Activated naive CD8-positive, alpha-beta T cell treated with anti-CD3 and anti-CD28 coated beads, Interleukin-2, amount 10 ng/mL, durations not matched to agents 7 days and 5 days (primary cell): ENCODE measurements at regions not wholly inside any gene's neighbourhood (a gene's known extent, or its start where the extent isn't known, plus 50 kb on each side); places are given as distances from the start of the nearest gene placed in this dataset.

Experiments used
- ATAC-seq: fragments of 150-1000 bp; cut with Tn5 transposase; one replicate; pipeline ENCODE4 v1.10.0; 2021; ENCODE audit warnings: low read depth, moderate library complexity
- POLR2A ChIA-PET: fragments of 350-600 bp; sonication (Branson Sonifier 250); formaldehyde crosslinking; loops from one replicate; lab custom pipeline; 2021; ENCODE audit warnings: antibody characterized with exemption; lab: Charles Lee
- DNase-seq: peaks from one replicate; pipeline ENCODE4 v3.0.0; 2021
- H3K27ac Mint-ChIP-seq: one replicate; pipeline ENCODE4 v1.8.0; 2022; ENCODE audit warnings: mild to moderate bottlenecking, mixed read lengths
- H3K27me3 Mint-ChIP-seq: one replicate; pipeline ENCODE4 v1.8.0; 2022; ENCODE audit warnings: mild to moderate bottlenecking, moderate library complexity, mixed read lengths
- H3K36me3 Mint-ChIP-seq: one replicate; pipeline ENCODE4 v1.8.0; 2021; ENCODE audit warnings: mild to moderate bottlenecking, mixed read lengths
- H3K4me1 Mint-ChIP-seq: one replicate; pipeline ENCODE4 v1.8.0; 2021; ENCODE audit warnings: mixed read lengths
- H3K4me3 Mint-ChIP-seq: one replicate; pipeline ENCODE4 v1.8.0; 2022; ENCODE audit warnings: mild to moderate bottlenecking, moderate library complexity, mixed read lengths
- H3K9me3 Mint-ChIP-seq: one replicate; pipeline ENCODE4 v1.8.0; 2021; ENCODE audit warnings: mixed read lengths

- Mint-ChIP-seq H3K27ac (no peak overlapping the region), H3K4me1 (no peaks in the 10 kb centered on the region), H3K4me3 (no peak overlapping the region), H3K36me3 (no peaks in the 10 kb centered on the region), H3K27me3 (no peaks in the 10 kb centered on the region), H3K9me3 (no peaks in the 10 kb centered on the region)
- POLR2A ChIA-PET = no interaction called here
- ATAC-seq = no peak
- DNase-seq = no peak
Observed at GRCh38 chr2:59974051-59974766, 579.2 kb downstream of the BCL11A start.

- no peaks in the 10 kb centered on the region for H3K36me3 Mint-ChIP-seq
- POLR2A ChIA-PET = no interaction called here
- H3K27ac Mint-ChIP-seq = no peak overlapping the region
- no peaks in the 10 kb centered on the region for H3K4me1 Mint-ChIP-seq
- ATAC-seq (no peak), DNase-seq (no peak)
- H3K4me3 Mint-ChIP-seq = no peak overlapping the region
- no peaks in the 10 kb centered on the region for H3K9me3 Mint-ChIP-seq
- no peaks in the 10 kb centered on the region for H3K27me3 Mint-ChIP-seq
Observed at GRCh38 chr2:59969161-59969560, 584.3 kb downstream of the BCL11A start.

- H3K4me3 Mint-ChIP-seq = no peak overlapping the region
- no peaks in the 10 kb centered on the region for H3K36me3 Mint-ChIP-seq
- no peaks in the 10 kb centered on the region for H3K27me3 Mint-ChIP-seq
- H3K9me3 Mint-ChIP-seq = no peaks in the 10 kb centered on the region
- POLR2A ChIA-PET = no interaction called here
- no peak overlapping the region for H3K27ac Mint-ChIP-seq
- DNase-seq (no peak), ATAC-seq (no peak)
- H3K4me1 Mint-ChIP-seq = no peaks in the 10 kb centered on the region
Observed at GRCh38 chr2:59968441-59968840, 585.0 kb downstream of the BCL11A start.

GRCh38 chr2:59967691-59968090 lies 585.8 kb downstream of the BCL11A start:
- ATAC-seq (no peak), DNase-seq (no peak)
- H3K4me1 Mint-ChIP-seq = no peaks in the 10 kb centered on the region
- no peak overlapping the region for H3K4me3 Mint-ChIP-seq
- POLR2A ChIA-PET = no interaction called here
- no peaks in the 10 kb centered on the region for H3K36me3 Mint-ChIP-seq
- no peaks in the 10 kb centered on the region for H3K27me3 Mint-ChIP-seq
- H3K27ac Mint-ChIP-seq = no peak overlapping the region
- H3K9me3 Mint-ChIP-seq = no peaks in the 10 kb centered on the region

GRCh38 chr2:59963157-59963556 lies 590.3 kb downstream of the BCL11A start:
- Mint-ChIP-seq H3K4me1 (no peaks in the 10 kb centered on the region), H3K27me3 (no peaks in the 10 kb centered on the region), H3K27ac (no peak overlapping the region), H3K4me3 (no peak overlapping the region), H3K36me3 (no peaks in the 10 kb centered on the region), H3K9me3 (no peaks in the 10 kb centered on the region)
- DNase-seq (no peak), ATAC-seq (no peak)
- POLR2A ChIA-PET = no interaction called here

GRCh38 chr2:59961746-59962145 lies 591.7 kb downstream of the BCL11A start:
- Mint-ChIP-seq H3K27ac (no peak overlapping the region), H3K27me3 (no peaks in the 10 kb centered on the region), H3K4me3 (no peak overlapping the region), H3K36me3 (no peaks in the 10 kb centered on the region), H3K9me3 (no peaks in the 10 kb centered on the region), H3K4me1 (no peaks in the 10 kb centered on the region)
- POLR2A ChIA-PET = no interaction called here
- ATAC-seq = no peak
- no peak for DNase-seq

GRCh38 chr2:59959944-59960343 lies 593.5 kb downstream of the BCL11A start:
- Mint-ChIP-seq H3K27me3 (no peaks in the 10 kb centered on the region), H3K4me1 (no peaks in the 10 kb centered on the region), H3K27ac (no peak overlapping the region), H3K9me3 (no peaks in the 10 kb centered on the region), H3K4me3 (no peak overlapping the region), H3K36me3 (no peaks in the 10 kb centered on the region)
- no peak for ATAC-seq
- POLR2A ChIA-PET = no interaction called here
- DNase-seq = no peak

- Mint-ChIP-seq H3K27ac (no peak overlapping the region), H3K27me3 (no peaks in the 10 kb centered on the region), H3K4me1 (no peaks in the 10 kb centered on the region), H3K36me3 (no peaks in the 10 kb centered on the region), H3K4me3 (no peak overlapping the region), H3K9me3 (no peaks in the 10 kb centered on the region)
- DNase-seq = no peak
- POLR2A ChIA-PET = interaction anchor here (0.5 kb wide), 1 partner anchor 1115 kb away, joined by 4 read pairs; no protein-coding TSS in a partner anchor
- no peak for ATAC-seq
Observed at GRCh38 chr2:59957504-59957903, 596.0 kb downstream of the BCL11A start.

- DNase-seq = no peak
- Mint-ChIP-seq H3K36me3 (no peaks in the 10 kb centered on the region), H3K27me3 (no peaks in the 10 kb centered on the region), H3K4me1 (no peaks in the 10 kb centered on the region), H3K9me3 (no peaks in the 10 kb centered on the region), H3K27ac (no peak overlapping the region), H3K4me3 (no peak overlapping the region)
- POLR2A ChIA-PET = interaction anchor here (0.5 kb wide), 1 partner anchor 1116 kb away, joined by 4 read pairs; no protein-coding TSS in a partner anchor
- ATAC-seq = no peak
Observed at GRCh38 chr2:59956981-59957380, 596.5 kb downstream of the BCL11A start.

- H3K36me3 Mint-ChIP-seq = no peaks in the 10 kb centered on the region
- POLR2A ChIA-PET = no interaction called here
- no peaks in the 10 kb centered on the region for H3K4me1 Mint-ChIP-seq
- H3K27ac Mint-ChIP-seq = no peak overlapping the region
- no peaks in the 10 kb centered on the region for H3K9me3 Mint-ChIP-seq
- H3K4me3 Mint-ChIP-seq = no peak overlapping the region
- DNase-seq = no peak
- peaks cover 3% of the 10 kb centered on the region for H3K27me3 Mint-ChIP-seq
- no peak for ATAC-seq
Observed at GRCh38 chr2:59947917-59948541, 605.4 kb downstream of the BCL11A start.

- H3K27ac Mint-ChIP-seq = no peak overlapping the region
- no peak overlapping the region for H3K4me3 Mint-ChIP-seq
- H3K27me3 Mint-ChIP-seq = peaks cover 3% of the 10 kb centered on the region
- H3K9me3 Mint-ChIP-seq = no peaks in the 10 kb centered on the region
- DNase-seq = no peak
- no peak for ATAC-seq
- no peaks in the 10 kb centered on the region for H3K4me1 Mint-ChIP-seq
- POLR2A ChIA-PET = no interaction called here
- H3K36me3 Mint-ChIP-seq = no peaks in the 10 kb centered on the region
Observed at GRCh38 chr2:59947209-59947608, 606.2 kb downstream of the BCL11A start.

GRCh38 chr2:59939236-59939635 lies 614.2 kb downstream of the BCL11A start:
- no peaks in the 10 kb centered on the region for H3K27me3 Mint-ChIP-seq
- no peaks in the 10 kb centered on the region for H3K36me3 Mint-ChIP-seq
- ATAC-seq (no peak), DNase-seq (no peak)
- peaks cover 6% of the 10 kb centered on the region for H3K4me1 Mint-ChIP-seq
- H3K27ac Mint-ChIP-seq = no peak overlapping the region
- POLR2A ChIA-PET = no interaction called here
- no peaks in the 10 kb centered on the region for H3K9me3 Mint-ChIP-seq
- no peak overlapping the region for H3K4me3 Mint-ChIP-seq

GRCh38 chr2:59938181-59938580 lies 615.3 kb downstream of the BCL11A start:
- H3K4me1 Mint-ChIP-seq = peaks cover 6% of the 10 kb centered on the region
- H3K9me3 Mint-ChIP-seq = no peaks in the 10 kb centered on the region
- ATAC-seq (no peak), DNase-seq (no peak)
- H3K4me3 Mint-ChIP-seq = no peak overlapping the region
- no peak overlapping the region for H3K27ac Mint-ChIP-seq
- no peaks in the 10 kb centered on the region for H3K36me3 Mint-ChIP-seq
- no peaks in the 10 kb centered on the region for H3K27me3 Mint-ChIP-seq
- POLR2A ChIA-PET = no interaction called here

GRCh38 chr2:59936048-59936447 lies 617.4 kb downstream of the BCL11A start:
- peaks cover 6% of the 10 kb centered on the region for H3K4me1 Mint-ChIP-seq
- POLR2A ChIA-PET = no interaction called here
- H3K9me3 Mint-ChIP-seq = no peaks in the 10 kb centered on the region

More at GRCh38 chr2:59936048-59936447, 617.4 kb downstream of the BCL11A start:
- H3K27ac Mint-ChIP-seq = no peak overlapping the region
- H3K36me3 Mint-ChIP-seq = no peaks in the 10 kb centered on the region
- no peaks in the 10 kb centered on the region for H3K27me3 Mint-ChIP-seq
- ATAC-seq = no peak
- no peak overlapping the region for H3K4me3 Mint-ChIP-seq
- no peak for DNase-seq
